Choroid plexus epithelial cell (primary cell): ENCODE measurements at regions not wholly inside any gene's neighbourhood (a gene's known extent, or its start where the extent isn't known, plus 50 kb on each side); places are given as distances from the start of the nearest gene placed in this dataset.

Experiments used
- DNase-seq: peaks from one replicate; pipeline ENCODE4 v3.0.0-alpha.2; 2010; ENCODE audit warnings: low read depth
- H3K4me3 ChIP-seq: 2 replicates; pipeline ENCODE4 v1.5.1; 2011; ENCODE audit warnings: low read depth, mild to moderate bottlenecking, control low read depth, low read length, moderate library complexity
- CTCF ChIP-seq: conservative IDR thresholded peaks from 2 replicates; pipeline ENCODE4 v1.5.1; 2011; ENCODE audit warnings: low read depth, mild to moderate bottlenecking, control low read depth, inconsistent platforms, low read length, moderate library complexity

GRCh38 chr7:70870349-70870748 lies 261.6 kb upstream of the GALNT17 start:
- no peak for DNase-seq
- H3K4me3 ChIP-seq: no peak overlapping the region
- TF ChIP-seq CTCF: no peak

GRCh38 chr7:70872188-70872587 lies 259.8 kb upstream of the GALNT17 start:
- TF ChIP-seq CTCF: no peak
- no peak for DNase-seq
- no peak overlapping the region for H3K4me3 ChIP-seq

GRCh38 chr7:70881167-70881847 lies 250.6 kb upstream of the GALNT17 start:
- no peak overlapping the region for H3K4me3 ChIP-seq
- TF ChIP-seq CTCF: no peak
- DNase-seq: no peak

GRCh38 chr7:70883750-70884439 lies 248.0 kb upstream of the GALNT17 start:
- H3K4me3 ChIP-seq: no peak overlapping the region
- no peak for DNase-seq
- no peak for TF ChIP-seq CTCF

- no peak for DNase-seq
- H3K4me3 ChIP-seq: no peak overlapping the region
- TF ChIP-seq CTCF: no peak
These were observed 247.5 kb upstream of the GALNT17 start for GRCh38 chr7:70884440-70884764.

- H3K4me3 ChIP-seq: no peak overlapping the region
- no peak for DNase-seq
- no peak for TF ChIP-seq CTCF
These were observed 247.1 kb upstream of the GALNT17 start for GRCh38 chr7:70884809-70885208.

GRCh38 chr7:70886547-70886946 lies 245.4 kb upstream of the GALNT17 start:
- no peak for DNase-seq
- H3K4me3 ChIP-seq: no peak overlapping the region
- no peak for TF ChIP-seq CTCF
